ENCODE measurements at regions not wholly inside any gene's neighbourhood (a gene's known extent, or its start where the extent isn't known, plus 50 kb on each side); places are given as distances from the start of the nearest gene placed in this dataset.

- H3K27ac Mint-ChIP-seq, result no peak overlapping the region
- peaks cover under 1% of the 10 kb centered on the region for H3K4me1 Mint-ChIP-seq
- H3K27me3 Mint-ChIP-seq (ENCODE audit: low read depth), result peaks cover 52% of the 10 kb centered on the region
- H3K9me3 Mint-ChIP-seq, result no peaks in the 10 kb centered on the region
- no peak overlapping the region for H3K4me3 Mint-ChIP-seq
- no peak for TF ChIP-seq CTCF (IDR thresholded peaks at IDR 0.05; ENCODE audit: unreplicated experiment in 3 of 3)
- H3K36me3 Mint-ChIP-seq (ENCODE audit: low read depth), result no peaks in the 10 kb centered on the region
Measured at GRCh38 chr11:134511255-134511654, 99.2 kb upstream of the B3GAT1 start.

- no peak overlapping the region for H3K4me3 Mint-ChIP-seq
- peaks cover 53% of the 10 kb centered on the region for H3K27me3 Mint-ChIP-seq (ENCODE audit: low read depth)
- no peaks in the 10 kb centered on the region for H3K9me3 Mint-ChIP-seq
- no peaks in the 10 kb centered on the region for H3K36me3 Mint-ChIP-seq (ENCODE audit: low read depth)
- H3K4me1 Mint-ChIP-seq, result peaks cover 8% of the 10 kb centered on the region
- no peak for TF ChIP-seq CTCF (IDR thresholded peaks at IDR 0.05; ENCODE audit: unreplicated experiment in 3 of 3)
- no peak overlapping the region for H3K27ac Mint-ChIP-seq
Measured at GRCh38 chr11:134510233-134511040, 98.4 kb upstream of the B3GAT1 start.

GRCh38 chr11:134509381-134510232, 97.6 kb upstream of the B3GAT1 start:
- H3K27ac Mint-ChIP-seq, result no peak overlapping the region
- H3K9me3 Mint-ChIP-seq, result no peaks in the 10 kb centered on the region
- no peak overlapping the region for H3K4me3 Mint-ChIP-seq
- peaks cover 8% of the 10 kb centered on the region for H3K4me1 Mint-ChIP-seq
- peaks cover 53% of the 10 kb centered on the region for H3K27me3 Mint-ChIP-seq (ENCODE audit: low read depth)
- no peak for TF ChIP-seq CTCF (IDR thresholded peaks at IDR 0.05; ENCODE audit: unreplicated experiment in 3 of 3)
- no peaks in the 10 kb centered on the region for H3K36me3 Mint-ChIP-seq (ENCODE audit: low read depth)

GRCh38 chr11:134508219-134508990, 96.4 kb upstream of the B3GAT1 start:
- Mint-ChIP-seq H3K4me3 (no peak overlapping the region), H3K4me1 (peaks cover 8% of the 10 kb centered on the region), H3K27me3 (ENCODE audit: low read depth) (peaks cover 57% of the 10 kb centered on the region), H3K36me3 (ENCODE audit: low read depth) (no peaks in the 10 kb centered on the region), H3K27ac (no peak overlapping the region), H3K9me3 (no peaks in the 10 kb centered on the region)
- TF ChIP-seq CTCF (IDR thresholded peaks at IDR 0.05; ENCODE audit: unreplicated experiment in 3 of 3), result no peak

GRCh38 chr11:134506046-134506445, 94.0 kb upstream of the B3GAT1 start:
- no peak for TF ChIP-seq CTCF (IDR thresholded peaks at IDR 0.05; ENCODE audit: unreplicated experiment in 3 of 3)
- H3K4me3 Mint-ChIP-seq, result no peak overlapping the region
- H3K27ac Mint-ChIP-seq, result no peak overlapping the region

More at GRCh38 chr11:134506046-134506445, 94.0 kb upstream of the B3GAT1 start:
- H3K36me3 Mint-ChIP-seq (ENCODE audit: low read depth), result no peaks in the 10 kb centered on the region
- no peaks in the 10 kb centered on the region for H3K9me3 Mint-ChIP-seq
- peaks cover 51% of the 10 kb centered on the region for H3K27me3 Mint-ChIP-seq (ENCODE audit: low read depth)
- peaks cover 8% of the 10 kb centered on the region for H3K4me1 Mint-ChIP-seq

Data from nephron (organoid).